ENCODE measurements at regions not wholly inside any gene's neighbourhood (a gene's known extent, or its start where the extent isn't known, plus 50 kb on each side); places are given as distances from the start of the nearest gene placed in this dataset.

DNA sequence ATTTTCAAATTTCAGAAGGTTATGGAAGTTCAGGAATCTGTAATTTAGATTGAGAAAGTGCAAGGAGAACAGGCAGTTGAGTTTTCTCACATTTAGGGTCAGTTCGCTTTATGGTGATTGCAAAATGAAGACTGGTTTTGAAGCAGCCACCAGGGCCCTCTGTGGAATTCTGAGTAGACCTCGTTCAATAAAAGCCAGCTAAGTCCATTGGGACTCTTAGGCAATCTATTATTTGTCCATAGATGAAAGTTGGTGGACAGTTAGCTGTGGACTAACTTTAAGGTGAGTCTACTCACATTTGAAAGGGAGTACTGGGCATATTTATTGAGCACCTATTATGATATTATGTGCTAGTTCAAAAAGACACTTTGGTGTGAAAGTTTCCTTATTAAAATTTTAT, 266.3 kb upstream of the LINC00305 start (continued):
- TF ChIP-seq, protein P1, sequence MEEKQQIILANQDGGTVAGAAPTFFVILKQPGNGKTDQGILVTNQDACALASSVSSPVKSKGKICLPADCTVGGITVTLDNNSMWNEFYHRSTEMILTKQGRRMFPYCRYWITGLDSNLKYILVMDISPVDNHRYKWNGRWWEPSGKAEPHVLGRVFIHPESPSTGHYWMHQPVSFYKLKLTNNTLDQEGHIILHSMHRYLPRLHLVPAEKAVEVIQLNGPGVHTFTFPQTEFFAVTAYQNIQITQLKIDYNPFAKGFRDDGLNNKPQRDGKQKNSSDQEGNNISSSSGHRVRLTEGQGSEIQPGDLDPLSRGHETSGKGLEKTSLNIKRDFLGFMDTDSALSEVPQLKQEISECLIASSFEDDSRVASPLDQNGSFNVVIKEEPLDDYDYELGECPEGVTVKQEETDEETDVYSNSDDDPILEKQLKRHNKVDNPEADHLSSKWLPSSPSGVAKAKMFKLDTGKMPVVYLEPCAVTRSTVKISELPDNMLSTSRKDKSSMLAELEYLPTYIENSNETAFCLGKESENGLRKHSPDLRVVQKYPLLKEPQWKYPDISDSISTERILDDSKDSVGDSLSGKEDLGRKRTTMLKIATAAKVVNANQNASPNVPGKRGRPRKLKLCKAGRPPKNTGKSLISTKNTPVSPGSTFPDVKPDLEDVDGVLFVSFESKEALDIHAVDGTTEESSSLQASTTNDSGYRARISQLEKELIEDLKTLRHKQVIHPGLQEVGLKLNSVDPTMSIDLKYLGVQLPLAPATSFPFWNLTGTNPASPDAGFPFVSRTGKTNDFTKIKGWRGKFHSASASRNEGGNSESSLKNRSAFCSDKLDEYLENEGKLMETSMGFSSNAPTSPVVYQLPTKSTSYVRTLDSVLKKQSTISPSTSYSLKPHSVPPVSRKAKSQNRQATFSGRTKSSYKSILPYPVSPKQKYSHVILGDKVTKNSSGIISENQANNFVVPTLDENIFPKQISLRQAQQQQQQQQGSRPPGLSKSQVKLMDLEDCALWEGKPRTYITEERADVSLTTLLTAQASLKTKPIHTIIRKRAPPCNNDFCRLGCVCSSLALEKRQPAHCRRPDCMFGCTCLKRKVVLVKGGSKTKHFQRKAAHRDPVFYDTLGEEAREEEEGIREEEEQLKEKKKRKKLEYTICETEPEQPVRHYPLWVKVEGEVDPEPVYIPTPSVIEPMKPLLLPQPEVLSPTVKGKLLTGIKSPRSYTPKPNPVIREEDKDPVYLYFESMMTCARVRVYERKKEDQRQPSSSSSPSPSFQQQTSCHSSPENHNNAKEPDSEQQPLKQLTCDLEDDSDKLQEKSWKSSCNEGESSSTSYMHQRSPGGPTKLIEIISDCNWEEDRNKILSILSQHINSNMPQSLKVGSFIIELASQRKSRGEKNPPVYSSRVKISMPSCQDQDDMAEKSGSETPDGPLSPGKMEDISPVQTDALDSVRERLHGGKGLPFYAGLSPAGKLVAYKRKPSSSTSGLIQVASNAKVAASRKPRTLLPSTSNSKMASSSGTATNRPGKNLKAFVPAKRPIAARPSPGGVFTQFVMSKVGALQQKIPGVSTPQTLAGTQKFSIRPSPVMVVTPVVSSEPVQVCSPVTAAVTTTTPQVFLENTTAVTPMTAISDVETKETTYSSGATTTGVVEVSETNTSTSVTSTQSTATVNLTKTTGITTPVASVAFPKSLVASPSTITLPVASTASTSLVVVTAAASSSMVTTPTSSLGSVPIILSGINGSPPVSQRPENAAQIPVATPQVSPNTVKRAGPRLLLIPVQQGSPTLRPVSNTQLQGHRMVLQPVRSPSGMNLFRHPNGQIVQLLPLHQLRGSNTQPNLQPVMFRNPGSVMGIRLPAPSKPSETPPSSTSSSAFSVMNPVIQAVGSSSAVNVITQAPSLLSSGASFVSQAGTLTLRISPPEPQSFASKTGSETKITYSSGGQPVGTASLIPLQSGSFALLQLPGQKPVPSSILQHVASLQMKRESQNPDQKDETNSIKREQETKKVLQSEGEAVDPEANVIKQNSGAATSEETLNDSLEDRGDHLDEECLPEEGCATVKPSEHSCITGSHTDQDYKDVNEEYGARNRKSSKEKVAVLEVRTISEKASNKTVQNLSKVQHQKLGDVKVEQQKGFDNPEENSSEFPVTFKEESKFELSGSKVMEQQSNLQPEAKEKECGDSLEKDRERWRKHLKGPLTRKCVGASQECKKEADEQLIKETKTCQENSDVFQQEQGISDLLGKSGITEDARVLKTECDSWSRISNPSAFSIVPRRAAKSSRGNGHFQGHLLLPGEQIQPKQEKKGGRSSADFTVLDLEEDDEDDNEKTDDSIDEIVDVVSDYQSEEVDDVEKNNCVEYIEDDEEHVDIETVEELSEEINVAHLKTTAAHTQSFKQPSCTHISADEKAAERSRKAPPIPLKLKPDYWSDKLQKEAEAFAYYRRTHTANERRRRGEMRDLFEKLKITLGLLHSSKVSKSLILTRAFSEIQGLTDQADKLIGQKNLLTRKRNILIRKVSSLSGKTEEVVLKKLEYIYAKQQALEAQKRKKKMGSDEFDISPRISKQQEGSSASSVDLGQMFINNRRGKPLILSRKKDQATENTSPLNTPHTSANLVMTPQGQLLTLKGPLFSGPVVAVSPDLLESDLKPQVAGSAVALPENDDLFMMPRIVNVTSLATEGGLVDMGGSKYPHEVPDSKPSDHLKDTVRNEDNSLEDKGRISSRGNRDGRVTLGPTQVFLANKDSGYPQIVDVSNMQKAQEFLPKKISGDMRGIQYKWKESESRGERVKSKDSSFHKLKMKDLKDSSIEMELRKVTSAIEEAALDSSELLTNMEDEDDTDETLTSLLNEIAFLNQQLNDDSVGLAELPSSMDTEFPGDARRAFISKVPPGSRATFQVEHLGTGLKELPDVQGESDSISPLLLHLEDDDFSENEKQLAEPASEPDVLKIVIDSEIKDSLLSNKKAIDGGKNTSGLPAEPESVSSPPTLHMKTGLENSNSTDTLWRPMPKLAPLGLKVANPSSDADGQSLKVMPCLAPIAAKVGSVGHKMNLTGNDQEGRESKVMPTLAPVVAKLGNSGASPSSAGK (IDR thresholded peaks at IDR 0.05): no peak
- TF ChIP-seq RBM15 (IDR thresholded peaks at IDR 0.05; ENCODE audit: insufficient read depth, low read length): no peak
- TF ChIP-seq PHTF2 (CRISPR knock-in tag; IDR thresholded peaks at IDR 0.05): no peak
- no peak for TF ChIP-seq THRAP3 (IDR thresholded peaks at IDR 0.05; ENCODE audit: borderline replicate concordance)
- TF ChIP-seq, protein P2, sequence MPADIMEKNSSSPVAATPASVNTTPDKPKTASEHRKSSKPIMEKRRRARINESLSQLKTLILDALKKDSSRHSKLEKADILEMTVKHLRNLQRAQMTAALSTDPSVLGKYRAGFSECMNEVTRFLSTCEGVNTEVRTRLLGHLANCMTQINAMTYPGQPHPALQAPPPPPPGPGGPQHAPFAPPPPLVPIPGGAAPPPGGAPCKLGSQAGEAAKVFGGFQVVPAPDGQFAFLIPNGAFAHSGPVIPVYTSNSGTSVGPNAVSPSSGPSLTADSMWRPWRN (IDR thresholded peaks at IDR 0.05; ENCODE audit: low read depth): no peak
- TF ChIP-seq ERF (CRISPR knock-in tag; IDR thresholded peaks at IDR 0.05): no peak
- TF ChIP-seq IRF1 (CRISPR knock-in tag; IDR thresholded peaks at IDR 0.05; ENCODE audit: borderline replicate concordance): no peak
- TF ChIP-seq STAG1 (CRISPR knock-in tag; IDR thresholded peaks at IDR 0.05; ENCODE audit: borderline replicate concordance): no peak
- TF ChIP-seq PTTG1 (tag; IDR thresholded peaks at IDR 0.05; ENCODE audit: low read depth): no peak

Data from K562 (cell line).